HTR-8/SVneo (cell line): ENCODE measurements at regions not wholly inside any gene's neighbourhood (a gene's known extent, or its start where the extent isn't known, plus 50 kb on each side); places are given as distances from the start of the nearest gene placed in this dataset.

ENCODE experiments used
- DNase-seq: peaks from one replicate; pipeline ENCODE4 v3.0.0; 2011; ENCODE audit warnings: low spot score, mixed read lengths; ENCODE audit not compliant: insufficient read length
- FAIRE-seq: peaks from 2 replicates; lab custom pipeline; 2011; peaks lifted over from hg19 to GRCh38; lab: Jason Lieb, UNC

- no peak for FAIRE-seq
- no peak for DNase-seq
These were observed 175.9 kb downstream of the RWDD3 start for GRCh38 chr1:95409901-95410300.

DNA sequence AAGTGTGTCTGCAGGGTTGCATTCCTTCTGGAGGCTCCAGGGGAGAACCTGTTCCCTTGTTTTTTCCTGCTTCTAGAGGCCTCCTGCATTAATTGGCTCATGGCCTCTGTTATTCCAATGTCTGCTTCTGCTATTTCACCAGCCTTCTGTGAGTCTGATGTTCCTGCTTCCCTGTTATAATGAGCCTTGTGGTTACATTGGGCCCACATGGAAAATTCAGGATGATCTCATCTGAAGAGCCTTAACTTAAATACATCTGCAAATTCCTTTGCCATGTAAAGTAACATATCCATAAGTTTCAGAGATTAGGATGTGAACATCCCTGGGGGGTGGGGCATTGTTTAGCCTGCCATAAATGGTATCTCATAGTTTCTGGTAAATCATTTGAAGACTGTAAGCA lies 181.1 kb downstream of the RWDD3 start:
- no peak for DNase-seq

DNA sequence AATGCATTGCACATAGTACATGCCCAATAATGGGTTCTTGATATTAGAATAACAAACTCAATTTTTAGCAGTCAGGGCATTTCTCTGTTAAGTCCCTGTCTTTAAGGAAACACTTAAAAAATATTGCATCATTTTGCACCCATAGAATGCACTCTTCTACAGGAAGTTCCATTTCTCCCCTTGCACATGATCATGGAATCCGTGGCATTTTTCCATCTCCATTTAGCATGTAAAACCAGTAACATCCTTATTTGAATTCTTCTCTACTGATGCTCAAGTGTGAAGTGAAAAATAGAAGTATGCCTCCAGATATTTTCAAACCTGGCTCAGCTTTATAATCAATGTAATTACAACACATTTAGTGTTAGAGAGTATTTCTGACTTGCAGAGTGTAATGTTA lies 192.8 kb downstream of the RWDD3 start:
- FAIRE-seq = no peak
- DNase-seq = no peak

More for the DNA sequence above, 181.1 kb downstream of the RWDD3 start:
- no peak for FAIRE-seq

DNA sequence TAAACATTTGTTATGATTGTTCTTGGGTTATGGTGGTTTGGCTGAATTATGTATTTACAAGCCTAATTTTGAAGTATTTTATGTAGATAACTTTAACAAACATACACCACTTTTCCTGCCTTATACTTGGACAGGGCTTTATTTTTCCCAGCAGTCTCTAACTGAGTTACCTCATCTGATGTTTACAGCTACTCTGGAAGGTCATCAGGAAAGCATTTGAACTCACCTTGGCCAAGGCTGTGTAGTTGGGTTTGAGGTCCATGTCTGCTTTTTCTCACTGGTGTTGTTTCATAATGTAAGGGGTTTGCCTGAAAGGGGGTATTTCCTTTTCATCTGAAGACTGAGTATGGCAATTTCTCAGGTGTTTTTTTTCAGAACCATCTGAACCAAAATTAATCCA lies 193.5 kb downstream of the RWDD3 start:
- no peak for DNase-seq
- FAIRE-seq = no peak

DNA sequence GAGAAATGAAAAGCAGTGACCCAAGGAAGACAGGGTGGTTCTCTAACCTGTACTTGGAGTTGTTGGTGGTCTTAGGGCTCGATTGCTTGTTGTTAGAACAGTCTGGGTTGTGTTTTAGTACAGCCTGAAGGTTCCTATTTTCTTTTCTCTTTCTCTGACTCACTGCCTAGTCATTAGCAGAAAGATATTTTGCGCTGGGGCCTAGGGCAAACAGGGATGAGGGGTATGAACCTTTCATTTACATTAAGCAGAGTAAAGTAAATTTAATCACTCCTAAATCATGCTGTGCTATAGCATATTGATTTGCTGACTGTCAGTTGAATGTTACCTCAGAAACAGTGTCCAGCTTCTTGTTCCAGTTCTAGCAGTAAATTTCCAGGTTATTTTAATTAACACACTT lies 197.2 kb downstream of the RWDD3 start:
- FAIRE-seq (no peak), DNase-seq (no peak)

GRCh38 chr1:95435611-95436010 lies 201.6 kb downstream of the RWDD3 start:
- DNase-seq (no peak), FAIRE-seq (no peak)

DNA sequence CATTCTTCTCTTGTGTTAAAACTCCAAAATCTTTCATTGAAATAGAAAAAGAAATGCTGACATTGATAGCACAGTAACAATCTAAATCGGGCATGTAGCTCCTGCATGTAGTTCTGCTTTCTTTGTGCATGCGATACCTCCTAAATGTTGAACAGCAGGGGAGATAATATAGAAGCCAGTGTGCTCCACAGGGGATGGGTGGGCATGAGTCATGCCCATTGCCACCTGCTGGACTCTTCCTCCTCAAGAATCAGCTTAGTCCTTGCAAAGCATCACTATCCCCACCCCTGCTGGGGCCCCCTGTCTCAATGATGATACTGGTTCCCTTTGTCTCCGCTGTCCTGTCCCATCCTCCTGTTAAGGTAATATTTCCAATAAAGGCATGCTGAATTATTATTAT lies 203.0 kb downstream of the RWDD3 start:
- FAIRE-seq (no peak), DNase-seq (no peak)

DNA sequence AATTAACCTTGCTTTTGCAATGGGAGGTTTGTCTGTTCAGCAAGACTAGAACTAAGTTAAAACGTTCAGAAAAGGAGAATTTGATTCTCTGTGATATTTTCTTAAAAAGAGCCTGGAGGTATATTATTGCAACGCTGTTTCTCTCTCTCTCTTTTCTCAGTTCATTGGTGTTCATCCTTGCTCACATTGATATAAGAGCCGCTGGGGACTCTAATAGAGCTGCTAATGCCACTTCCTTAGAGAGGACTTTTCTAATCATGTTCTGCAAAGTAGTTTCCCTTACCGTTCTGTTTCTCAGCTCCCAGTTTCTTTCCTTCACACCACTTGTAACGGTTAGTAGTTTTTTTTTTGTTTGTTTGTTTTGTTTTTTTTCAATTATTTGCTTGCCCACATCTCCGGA lies 203.8 kb downstream of the RWDD3 start:
- DNase-seq = no peak
- no peak for FAIRE-seq

- FAIRE-seq (no peak), DNase-seq (no peak)
These were observed 204.4 kb downstream of the RWDD3 start for GRCh38 chr1:95438218-95438948.

DNA sequence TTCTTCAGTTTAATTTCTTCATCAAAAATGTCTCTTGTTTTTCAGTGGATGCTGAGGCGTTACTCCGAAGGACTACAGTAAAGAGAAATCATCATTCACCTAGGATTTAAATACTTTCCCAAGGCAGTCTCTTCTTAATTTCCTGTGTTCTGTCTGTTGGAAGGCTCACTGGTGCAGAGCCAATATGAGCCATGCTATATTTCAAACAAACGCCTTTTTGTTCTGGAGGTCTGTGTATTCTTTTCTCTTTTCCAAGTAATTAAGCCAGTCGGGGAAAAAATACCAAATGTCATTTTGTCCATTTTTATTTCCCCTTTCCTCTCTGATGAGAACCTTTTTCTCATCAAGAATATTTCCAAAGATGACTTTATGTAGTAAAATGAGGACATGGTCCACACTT lies 206.5 kb downstream of the RWDD3 start:
- no peak for FAIRE-seq

DNA sequence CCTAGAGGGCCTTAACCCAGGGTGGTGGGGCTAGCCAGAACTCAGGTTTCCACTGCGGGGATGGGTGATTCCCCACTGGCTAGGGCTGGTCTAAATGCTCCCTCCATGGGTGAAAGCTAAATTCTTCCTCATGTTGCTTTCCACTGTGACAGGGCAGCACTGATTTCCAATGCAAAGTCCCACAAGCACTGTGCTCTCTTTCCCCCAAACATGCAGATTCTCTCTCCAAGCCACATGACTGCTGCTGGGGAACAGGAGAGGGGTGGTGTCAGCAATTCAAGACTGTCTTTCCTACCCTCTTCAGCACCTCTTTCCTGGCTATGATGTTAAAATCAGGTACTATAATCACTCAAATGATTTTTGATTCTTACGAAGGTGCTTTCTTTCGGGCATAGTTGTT lies 215.5 kb downstream of the RWDD3 start:
- no peak for FAIRE-seq
- DNase-seq = no peak

More for the DNA sequence above, 206.5 kb downstream of the RWDD3 start:
- no peak for DNase-seq

GRCh38 chr1:95451054-95451453 lies 217.0 kb downstream of the RWDD3 start:
- FAIRE-seq (no peak), DNase-seq (no peak)

DNA sequence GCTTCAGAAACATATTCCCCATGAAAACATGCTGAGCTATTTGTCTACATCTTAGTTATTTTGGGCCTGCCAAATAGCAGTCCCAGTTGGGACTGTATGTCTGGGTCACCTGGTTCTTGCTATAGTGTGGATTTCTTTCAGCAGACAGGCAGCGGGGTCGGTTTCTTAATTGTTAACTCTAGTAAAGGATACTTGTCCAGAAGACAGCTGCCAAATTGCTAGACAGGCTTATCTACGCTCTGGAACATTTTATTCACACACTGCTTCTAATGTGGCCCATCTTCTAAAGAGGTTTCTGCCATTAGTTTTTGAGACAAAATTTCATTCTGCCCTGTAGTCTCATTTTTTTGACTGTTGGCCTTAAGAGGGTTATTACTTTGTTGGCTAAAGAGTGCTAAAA lies 217.9 kb downstream of the RWDD3 start:
- FAIRE-seq (no peak), DNase-seq (no peak)

- no peak for DNase-seq
- FAIRE-seq = no peak
These were observed 219.0 kb downstream of the RWDD3 start for GRCh38 chr1:95453053-95453452.

GRCh38 chr1:95467036-95467435 lies 233.0 kb downstream of the RWDD3 start:
- DNase-seq (no peak), FAIRE-seq (no peak)

GRCh38 chr1:95475686-95476457 lies 241.9 kb downstream of the RWDD3 start:
- DNase-seq = no peak
- FAIRE-seq = no peak

GRCh38 chr1:95496307-95496706 lies 262.3 kb downstream of the RWDD3 start:
- DNase-seq (no peak), FAIRE-seq (no peak)

- no peak for DNase-seq
- FAIRE-seq = no peak
These were observed 262.8 kb downstream of the RWDD3 start for GRCh38 chr1:95496773-95497172.

DNA sequence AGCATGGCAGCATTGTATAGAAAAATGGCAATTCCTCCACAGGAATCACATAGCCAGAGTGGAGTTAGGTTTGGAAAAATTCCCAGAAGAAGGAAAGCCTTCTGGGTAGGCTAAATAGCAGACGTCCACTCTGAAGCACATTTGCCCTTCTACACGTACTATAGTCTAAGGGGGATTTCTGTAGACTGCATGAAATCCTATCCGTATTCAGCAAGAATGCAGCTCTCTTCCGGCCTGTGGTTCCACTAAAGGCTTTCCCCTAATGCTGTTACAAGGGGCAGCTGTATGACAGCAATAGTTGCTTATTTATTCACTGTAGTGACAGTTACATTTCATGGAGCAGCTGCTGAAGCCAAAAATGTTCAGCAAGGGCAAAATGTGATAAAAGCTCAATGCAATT lies 263.6 kb downstream of the RWDD3 start:
- DNase-seq (no peak), FAIRE-seq (no peak)

GRCh38 chr1:95503278-95504030 lies 269.4 kb downstream of the RWDD3 start:
- FAIRE-seq (no peak), DNase-seq (no peak)

DNA sequence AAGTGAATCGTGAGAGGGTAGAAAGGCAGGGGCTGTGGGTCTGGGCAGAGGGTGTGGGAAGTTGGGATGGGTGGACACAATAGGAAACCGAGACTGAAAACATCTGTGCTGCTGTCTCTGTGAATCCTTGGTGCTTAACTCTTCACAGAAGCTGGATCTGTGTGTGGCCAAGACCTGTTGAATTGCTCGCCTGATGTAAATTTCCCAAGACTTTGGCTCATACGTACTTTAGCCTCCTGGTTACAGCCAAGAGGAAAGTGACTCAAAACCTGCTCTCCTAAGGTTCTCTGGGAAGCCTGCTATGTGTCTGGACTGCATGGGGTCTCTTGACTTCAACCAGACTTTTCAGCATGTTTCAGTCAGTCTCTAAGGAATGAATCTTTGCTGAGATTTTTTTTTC lies 270.3 kb downstream of the RWDD3 start:
- no peak for FAIRE-seq
- no peak for DNase-seq
